ENCODE measurements at regions not wholly inside any gene's neighbourhood (a gene's known extent, or its start where the extent isn't known, plus 50 kb on each side); places are given as distances from the start of the nearest gene placed in this dataset.

DNA sequence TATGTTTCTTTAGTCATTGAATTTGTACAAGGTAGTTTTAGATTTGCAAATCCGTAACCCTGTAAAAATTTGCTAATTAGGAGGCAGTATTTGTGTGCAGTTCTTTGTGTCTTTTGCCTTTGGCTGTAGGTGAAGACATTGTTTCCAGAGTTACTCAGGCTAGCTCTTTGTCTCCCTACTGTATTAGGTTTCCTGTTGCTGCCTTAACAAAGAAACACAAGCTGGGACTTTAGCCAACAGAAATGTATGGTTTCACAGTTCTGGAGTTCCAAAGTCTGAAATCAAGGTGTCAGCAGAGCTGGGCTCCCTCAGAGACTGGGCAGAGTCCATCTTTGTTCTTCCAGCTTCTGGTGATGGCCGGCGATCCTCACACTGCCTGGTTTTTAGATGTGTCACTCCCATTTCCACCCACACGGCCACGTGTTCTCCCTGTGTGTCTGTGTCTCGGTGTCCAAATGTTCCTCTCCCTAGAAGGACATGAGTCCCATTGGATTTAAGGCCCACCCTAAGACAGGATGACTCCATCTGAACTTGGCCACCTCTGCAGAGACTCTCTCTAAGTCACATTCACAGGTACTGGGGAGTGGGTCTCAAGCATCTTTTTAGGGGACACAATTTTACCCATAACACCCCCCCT lies 309.7 kb downstream of the GALR1 start:
- no peaks in the 10 kb centered on the region for H3K4me1 ChIP-seq (ENCODE audit: control insufficient read depth in 1 of 2, insufficient read depth in 2 of 2, low read length in 2 of 2)
- H3K27ac ChIP-seq (ENCODE audit: low read depth, low read length), result no peak overlapping the region
- H3K9me3 ChIP-seq (ENCODE audit: control insufficient read depth in 1 of 2, low read length in 2 of 2), result no peaks in the 10 kb centered on the region
- H3K36me3 ChIP-seq (ENCODE audit: control insufficient read depth in 1 of 2, insufficient read depth in 2 of 2, low read length in 2 of 2), result no peaks in the 10 kb centered on the region
- no peak overlapping the region for H3K9ac ChIP-seq (ENCODE audit: low read depth in 1 of 2, low read length in 2 of 2)
- no peaks in the 10 kb centered on the region for H3K27me3 ChIP-seq (ENCODE audit: control insufficient read depth in 1 of 2, insufficient read depth in 2 of 2, low read length in 2 of 2)
- H3K4me3 ChIP-seq (ENCODE audit: low read depth in 1 of 2, low read length in 2 of 2), result no peak overlapping the region

- Histone ChIP-seq H3K9ac (ENCODE audit: low read depth in 1 of 2, low read length in 2 of 2) (no peak overlapping the region), H3K4me3 (ENCODE audit: low read depth in 1 of 2, low read length in 2 of 2) (no peak overlapping the region), H3K36me3 (ENCODE audit: control insufficient read depth in 1 of 2, insufficient read depth in 2 of 2, low read length in 2 of 2) (no peaks in the 10 kb centered on the region), H3K4me1 (ENCODE audit: control insufficient read depth in 1 of 2, insufficient read depth in 2 of 2, low read length in 2 of 2) (no peaks in the 10 kb centered on the region), H3K9me3 (ENCODE audit: control insufficient read depth in 1 of 2, low read length in 2 of 2) (no peaks in the 10 kb centered on the region), H3K27me3 (ENCODE audit: control insufficient read depth in 1 of 2, insufficient read depth in 2 of 2, low read length in 2 of 2) (no peaks in the 10 kb centered on the region), H3K27ac (ENCODE audit: low read depth, low read length) (no peak overlapping the region)
Observed at GRCh38 chr18:77560341-77560992, 310.8 kb downstream of the GALR1 start.

GRCh38 chr18:77566604-77567003 lies 317.0 kb downstream of the GALR1 start:
- no peaks in the 10 kb centered on the region for H3K9me3 ChIP-seq (ENCODE audit: control insufficient read depth in 1 of 2, low read length in 2 of 2)
- H3K4me1 ChIP-seq (ENCODE audit: control insufficient read depth in 1 of 2, insufficient read depth in 2 of 2, low read length in 2 of 2), result no peaks in the 10 kb centered on the region
- H3K9ac ChIP-seq (ENCODE audit: low read depth in 1 of 2, low read length in 2 of 2), result no peak overlapping the region
- no peaks in the 10 kb centered on the region for H3K36me3 ChIP-seq (ENCODE audit: control insufficient read depth in 1 of 2, insufficient read depth in 2 of 2, low read length in 2 of 2)
- no peak overlapping the region for H3K4me3 ChIP-seq (ENCODE audit: low read depth in 1 of 2, low read length in 2 of 2)
- H3K27me3 ChIP-seq (ENCODE audit: control insufficient read depth in 1 of 2, insufficient read depth in 2 of 2, low read length in 2 of 2), result no peaks in the 10 kb centered on the region
- H3K27ac ChIP-seq (ENCODE audit: low read depth, low read length), result no peak overlapping the region

DNA sequence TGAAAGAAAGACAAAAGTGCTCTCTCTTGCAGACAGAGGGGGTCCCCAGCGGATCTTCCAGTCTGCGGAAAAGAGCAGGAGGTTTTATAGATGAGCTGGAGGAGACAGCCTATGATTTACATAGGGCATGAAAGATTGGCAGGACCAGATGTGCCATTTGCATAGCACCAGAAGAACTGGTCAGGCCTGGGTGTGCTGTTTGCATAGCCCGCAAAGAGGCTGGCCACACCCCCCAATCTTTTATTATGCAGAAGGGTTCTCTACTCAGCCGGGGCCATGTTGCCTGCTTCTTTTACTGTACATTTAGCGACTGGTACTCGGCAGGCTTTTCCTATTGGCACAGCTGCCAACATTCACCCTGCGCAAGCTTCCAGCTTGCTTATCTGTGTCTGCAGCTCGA lies 317.6 kb downstream of the GALR1 start:
- no peak overlapping the region for H3K9ac ChIP-seq (ENCODE audit: low read depth in 1 of 2, low read length in 2 of 2)
- H3K27ac ChIP-seq (ENCODE audit: low read depth, low read length), result no peak overlapping the region
- no peaks in the 10 kb centered on the region for H3K4me1 ChIP-seq (ENCODE audit: control insufficient read depth in 1 of 2, insufficient read depth in 2 of 2, low read length in 2 of 2)
- H3K27me3 ChIP-seq (ENCODE audit: control insufficient read depth in 1 of 2, insufficient read depth in 2 of 2, low read length in 2 of 2), result no peaks in the 10 kb centered on the region
- no peak overlapping the region for H3K4me3 ChIP-seq (ENCODE audit: low read depth in 1 of 2, low read length in 2 of 2)
- no peaks in the 10 kb centered on the region for H3K36me3 ChIP-seq (ENCODE audit: control insufficient read depth in 1 of 2, insufficient read depth in 2 of 2, low read length in 2 of 2)
- H3K9me3 ChIP-seq (ENCODE audit: control insufficient read depth in 1 of 2, low read length in 2 of 2), result no peaks in the 10 kb centered on the region

DNA sequence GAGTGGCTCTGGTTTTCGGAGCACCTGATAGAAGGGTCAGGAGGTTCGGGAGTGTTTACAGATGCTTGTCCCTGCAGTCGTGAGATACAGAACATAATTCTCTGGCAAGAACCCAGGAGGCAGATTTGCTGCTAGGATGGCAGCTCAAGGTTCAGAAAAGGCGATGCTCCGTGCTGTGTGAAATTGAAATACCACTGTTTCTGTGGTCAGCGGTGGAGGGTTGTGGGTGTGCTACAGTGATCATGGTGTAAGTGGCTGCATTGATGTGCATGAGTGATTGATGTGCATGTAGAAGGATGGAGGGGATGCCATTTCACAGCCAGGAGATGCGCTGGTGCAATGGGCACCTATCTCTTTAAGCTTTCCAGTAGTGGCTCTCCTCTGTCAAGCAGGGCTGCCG lies 322.1 kb downstream of the GALR1 start:
- H3K27ac ChIP-seq (ENCODE audit: low read depth, low read length), result no peak overlapping the region
- no peaks in the 10 kb centered on the region for H3K27me3 ChIP-seq (ENCODE audit: control insufficient read depth in 1 of 2, insufficient read depth in 2 of 2, low read length in 2 of 2)
- no peak overlapping the region for H3K4me3 ChIP-seq (ENCODE audit: low read depth in 1 of 2, low read length in 2 of 2)
- no peaks in the 10 kb centered on the region for H3K9me3 ChIP-seq (ENCODE audit: control insufficient read depth in 1 of 2, low read length in 2 of 2)
- no peak overlapping the region for H3K9ac ChIP-seq (ENCODE audit: low read depth in 1 of 2, low read length in 2 of 2)
- H3K36me3 ChIP-seq (ENCODE audit: control insufficient read depth in 1 of 2, insufficient read depth in 2 of 2, low read length in 2 of 2), result no peaks in the 10 kb centered on the region
- H3K4me1 ChIP-seq (ENCODE audit: control insufficient read depth in 1 of 2, insufficient read depth in 2 of 2, low read length in 2 of 2), result no peaks in the 10 kb centered on the region

- no peak overlapping the region for H3K4me3 ChIP-seq (ENCODE audit: low read depth in 1 of 2, low read length in 2 of 2)
- H3K36me3 ChIP-seq (ENCODE audit: control insufficient read depth in 1 of 2, insufficient read depth in 2 of 2, low read length in 2 of 2), result no peaks in the 10 kb centered on the region
- H3K9ac ChIP-seq (ENCODE audit: low read depth in 1 of 2, low read length in 2 of 2), result no peak overlapping the region
- H3K4me1 ChIP-seq (ENCODE audit: control insufficient read depth in 1 of 2, insufficient read depth in 2 of 2, low read length in 2 of 2), result no peaks in the 10 kb centered on the region
- no peaks in the 10 kb centered on the region for H3K27me3 ChIP-seq (ENCODE audit: control insufficient read depth in 1 of 2, insufficient read depth in 2 of 2, low read length in 2 of 2)
- H3K27ac ChIP-seq (ENCODE audit: low read depth, low read length), result no peak overlapping the region
- no peaks in the 10 kb centered on the region for H3K9me3 ChIP-seq (ENCODE audit: control insufficient read depth in 1 of 2, low read length in 2 of 2)
Observed at GRCh38 chr18:77572537-77572936, 322.9 kb downstream of the GALR1 start.

- H3K27ac ChIP-seq (ENCODE audit: low read depth, low read length), result no peak overlapping the region
- no peaks in the 10 kb centered on the region for H3K4me1 ChIP-seq (ENCODE audit: control insufficient read depth in 1 of 2, insufficient read depth in 2 of 2, low read length in 2 of 2)
- no peaks in the 10 kb centered on the region for H3K36me3 ChIP-seq (ENCODE audit: control insufficient read depth in 1 of 2, insufficient read depth in 2 of 2, low read length in 2 of 2)
- H3K9me3 ChIP-seq (ENCODE audit: control insufficient read depth in 1 of 2, low read length in 2 of 2), result no peaks in the 10 kb centered on the region
- no peak overlapping the region for H3K4me3 ChIP-seq (ENCODE audit: low read depth in 1 of 2, low read length in 2 of 2)
- H3K9ac ChIP-seq (ENCODE audit: low read depth in 1 of 2, low read length in 2 of 2), result no peak overlapping the region
- H3K27me3 ChIP-seq (ENCODE audit: control insufficient read depth in 1 of 2, insufficient read depth in 2 of 2, low read length in 2 of 2), result no peaks in the 10 kb centered on the region
Observed at GRCh38 chr18:77573571-77573970, 323.9 kb downstream of the GALR1 start.

GRCh38 chr18:77590943-77591515 lies 341.4 kb downstream of the GALR1 start:
- H3K27ac ChIP-seq (ENCODE audit: low read depth, low read length), result no peak overlapping the region
- no peaks in the 10 kb centered on the region for H3K9me3 ChIP-seq (ENCODE audit: control insufficient read depth in 1 of 2, low read length in 2 of 2)
- no peak overlapping the region for H3K4me3 ChIP-seq (ENCODE audit: low read depth in 1 of 2, low read length in 2 of 2)
- H3K4me1 ChIP-seq (ENCODE audit: control insufficient read depth in 1 of 2, insufficient read depth in 2 of 2, low read length in 2 of 2), result no peaks in the 10 kb centered on the region
- peaks cover 0 to 4% of the 10 kb centered on the region in 2 donors for H3K27me3 ChIP-seq (ENCODE audit: control insufficient read depth in 1 of 2, insufficient read depth in 2 of 2, low read length in 2 of 2)
- no peaks in the 10 kb centered on the region for H3K36me3 ChIP-seq (ENCODE audit: control insufficient read depth in 1 of 2, insufficient read depth in 2 of 2, low read length in 2 of 2)
- no peak overlapping the region for H3K9ac ChIP-seq (ENCODE audit: low read depth in 1 of 2, low read length in 2 of 2)

DNA sequence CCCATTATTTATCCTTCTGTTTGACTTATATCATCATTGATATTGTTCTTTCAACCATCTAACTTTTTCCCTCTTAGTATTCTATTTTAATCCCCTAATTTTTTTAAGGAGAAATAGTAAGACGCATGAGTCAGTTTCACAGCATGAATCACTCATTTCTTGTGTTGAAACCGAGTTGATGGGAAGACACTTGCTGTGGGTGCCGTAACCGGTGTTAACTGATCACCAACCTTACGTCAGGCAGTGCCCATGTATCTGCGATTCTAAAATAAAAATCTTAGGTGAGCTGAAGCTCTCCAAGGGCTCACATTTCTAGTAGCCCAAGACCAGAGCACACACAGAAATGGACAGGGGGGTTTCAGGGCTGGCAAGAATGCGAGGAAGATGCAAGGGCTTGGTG lies 348.1 kb downstream of the GALR1 start:
- H3K4me1 ChIP-seq (ENCODE audit: control insufficient read depth in 1 of 2, insufficient read depth in 2 of 2, low read length in 2 of 2), result no peaks in the 10 kb centered on the region
- H3K36me3 ChIP-seq (ENCODE audit: control insufficient read depth in 1 of 2, insufficient read depth in 2 of 2, low read length in 2 of 2), result no peaks in the 10 kb centered on the region
- H3K9ac ChIP-seq (ENCODE audit: low read depth in 1 of 2, low read length in 2 of 2), result no peak overlapping the region
- H3K27me3 ChIP-seq (ENCODE audit: control insufficient read depth in 1 of 2, insufficient read depth in 2 of 2, low read length in 2 of 2), result peaks cover 0 to 4% of the 10 kb centered on the region in 2 donors
- H3K4me3 ChIP-seq (ENCODE audit: low read depth in 1 of 2, low read length in 2 of 2), result no peak overlapping the region
- H3K27ac ChIP-seq (ENCODE audit: low read depth, low read length), result no peak overlapping the region
- H3K9me3 ChIP-seq (ENCODE audit: control insufficient read depth in 1 of 2, low read length in 2 of 2), result no peaks in the 10 kb centered on the region

DNA sequence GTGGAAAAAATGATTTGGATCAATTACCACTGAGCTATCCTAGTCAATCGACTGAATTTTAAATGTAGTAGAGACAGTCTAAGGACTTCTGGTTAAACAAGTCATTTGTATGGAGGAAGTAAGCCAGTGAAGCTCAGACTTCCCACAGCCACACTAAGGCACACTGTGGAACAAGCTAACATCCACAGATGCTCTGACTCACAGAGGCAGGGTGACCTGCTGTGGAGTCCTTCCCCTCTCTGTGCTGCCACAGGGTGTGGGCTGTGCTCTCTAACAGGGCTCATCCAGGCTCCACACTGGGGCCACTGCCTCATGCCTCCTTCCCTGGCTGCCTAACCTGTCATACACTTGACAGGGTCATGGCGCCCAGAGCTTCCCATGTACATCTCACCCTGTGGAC lies 351.0 kb downstream of the GALR1 start:
- Histone ChIP-seq H3K9me3 (ENCODE audit: control insufficient read depth in 1 of 2, low read length in 2 of 2) (no peaks in the 10 kb centered on the region), H3K36me3 (ENCODE audit: control insufficient read depth in 1 of 2, insufficient read depth in 2 of 2, low read length in 2 of 2) (no peaks in the 10 kb centered on the region), H3K4me3 (ENCODE audit: low read depth in 1 of 2, low read length in 2 of 2) (no peak overlapping the region), H3K4me1 (ENCODE audit: control insufficient read depth in 1 of 2, insufficient read depth in 2 of 2, low read length in 2 of 2) (no peaks in the 10 kb centered on the region), H3K27me3 (ENCODE audit: control insufficient read depth in 1 of 2, insufficient read depth in 2 of 2, low read length in 2 of 2) (peaks cover 0 to 2% of the 10 kb centered on the region in 2 donors), H3K27ac (ENCODE audit: low read depth, low read length) (no peak overlapping the region), H3K9ac (ENCODE audit: low read depth in 1 of 2, low read length in 2 of 2) (no peak overlapping the region)

Measured in duodenal mucosa (tissue), 2 donors.